GM18520 (cell line): ENCODE measurements at regions not wholly inside any gene's neighbourhood (a gene's known extent, or its start where the extent isn't known, plus 50 kb on each side); places are given as distances from the start of the nearest gene placed in this dataset.
"Not testable (repeated sequence)": the region's sequence is repeated elsewhere in the genome, so short reads cannot be mapped to it uniquely, and the experiment has no call there.

Experiments
- ATAC-seq: cut with Tn5 transposase; IDR thresholded peaks from one replicate; pipeline ENCODE4 v1.9.1; 2021; ENCODE audit not compliant: unreplicated experiment

DNA sequence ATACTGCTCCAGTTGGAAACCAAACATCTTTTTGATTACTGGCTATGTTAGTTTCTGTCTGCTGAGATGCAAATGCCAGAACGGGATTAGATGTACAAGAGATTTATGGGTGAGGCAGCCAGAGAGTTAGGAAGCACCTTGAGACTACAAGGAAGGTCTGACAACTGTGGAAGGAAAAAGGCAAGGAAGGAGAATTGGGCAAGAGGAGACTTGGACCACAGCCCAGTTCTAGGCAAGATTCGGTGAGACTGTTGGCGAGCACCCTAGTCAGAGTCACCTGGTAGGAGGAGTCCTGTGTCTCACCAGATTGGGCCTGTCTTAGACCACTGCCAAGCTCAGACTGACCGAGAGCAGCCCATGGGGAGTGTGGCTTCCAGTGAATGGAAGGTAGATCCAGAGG is 91.8 kb upstream of the F13A1 start:
- ATAC-seq, result no peak

DNA sequence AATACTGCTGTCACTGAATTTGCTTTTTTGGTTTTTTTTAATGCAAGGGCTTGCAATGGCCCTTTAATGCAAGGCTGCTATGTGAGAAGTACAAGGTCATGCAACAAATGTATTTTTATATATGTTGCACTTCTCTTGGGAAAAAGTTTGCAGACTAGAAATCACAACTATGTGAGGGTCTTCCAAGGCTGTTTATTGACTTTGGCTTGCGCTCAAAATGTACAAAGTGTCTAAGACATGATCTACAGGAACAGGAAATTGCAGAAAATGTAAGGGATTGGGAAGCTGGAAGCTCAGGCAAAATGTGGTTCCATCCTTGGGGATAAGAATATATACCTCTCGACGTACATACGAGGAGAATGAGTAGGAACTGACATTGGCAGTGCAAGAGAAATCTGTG is 92.2 kb upstream of the F13A1 start:
- no peak for ATAC-seq

DNA sequence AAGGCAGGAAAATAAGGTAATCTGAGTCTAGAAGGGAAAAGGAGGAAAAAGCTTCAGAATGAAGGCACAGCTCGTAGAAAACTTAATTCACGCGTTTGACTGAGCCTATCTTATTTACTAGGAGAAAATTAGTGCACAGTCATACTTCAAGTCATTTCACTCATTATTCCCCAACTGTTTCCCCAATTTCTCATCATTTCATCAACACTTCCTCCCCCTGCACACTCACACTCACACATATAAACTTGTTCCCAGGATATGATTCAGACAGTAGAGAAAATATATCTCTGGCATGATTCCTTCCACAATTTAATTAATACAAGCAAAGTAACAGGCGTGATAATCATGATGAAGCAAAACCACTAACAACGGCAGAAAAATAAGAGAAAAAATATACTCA is 94.5 kb upstream of the F13A1 start:
- ATAC-seq, result no peak

- ATAC-seq, result no peak
Observed at GRCh38 chr6:6417475-6417874, 97.0 kb upstream of the F13A1 start.

GRCh38 chr6:6418421-6418820 is 98.0 kb upstream of the F13A1 start:
- ATAC-seq, result no peak

DNA sequence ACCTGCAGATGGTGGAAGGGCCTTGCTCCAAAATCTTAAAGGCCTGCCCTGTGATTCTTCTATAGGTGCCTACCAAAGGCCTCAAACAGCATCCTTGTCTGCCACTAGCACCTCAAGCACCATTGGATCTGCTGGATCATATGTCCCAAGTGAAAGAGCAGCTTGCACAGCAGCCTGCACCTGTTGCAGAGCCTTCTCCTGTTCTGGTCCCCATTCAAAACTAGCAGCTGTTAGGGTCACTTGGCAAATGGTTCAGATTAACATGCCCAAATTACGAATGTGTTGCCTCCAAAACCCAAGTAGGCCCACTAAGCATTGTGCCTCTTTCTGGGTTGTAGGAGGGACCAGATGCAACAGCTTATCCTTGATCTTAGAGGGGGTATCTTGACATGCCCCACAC is 99.6 kb upstream of the F13A1 start:
- ATAC-seq, result no peak

- ATAC-seq, result no peak
Observed at GRCh38 chr6:6434151-6434550, 113.7 kb upstream of the F13A1 start.

DNA sequence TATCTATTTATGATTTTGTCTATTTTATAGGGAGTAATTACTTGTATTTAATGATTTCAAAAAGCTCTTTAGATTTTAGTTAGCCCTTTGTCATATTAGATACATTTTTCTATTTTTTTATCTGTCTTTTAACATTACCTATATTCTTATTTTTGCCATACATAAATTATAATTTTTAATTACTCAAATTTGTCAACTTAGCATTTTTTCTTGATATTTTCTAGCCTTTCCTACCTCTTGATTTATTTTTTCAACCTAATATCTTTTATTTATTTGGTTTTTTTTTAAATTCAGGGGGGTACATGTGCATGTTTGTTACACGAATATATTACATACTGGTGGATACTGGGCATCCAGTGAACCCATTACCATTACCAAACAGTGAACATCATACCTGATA is 114.3 kb upstream of the F13A1 start:
- ATAC-seq, result no peak

DNA sequence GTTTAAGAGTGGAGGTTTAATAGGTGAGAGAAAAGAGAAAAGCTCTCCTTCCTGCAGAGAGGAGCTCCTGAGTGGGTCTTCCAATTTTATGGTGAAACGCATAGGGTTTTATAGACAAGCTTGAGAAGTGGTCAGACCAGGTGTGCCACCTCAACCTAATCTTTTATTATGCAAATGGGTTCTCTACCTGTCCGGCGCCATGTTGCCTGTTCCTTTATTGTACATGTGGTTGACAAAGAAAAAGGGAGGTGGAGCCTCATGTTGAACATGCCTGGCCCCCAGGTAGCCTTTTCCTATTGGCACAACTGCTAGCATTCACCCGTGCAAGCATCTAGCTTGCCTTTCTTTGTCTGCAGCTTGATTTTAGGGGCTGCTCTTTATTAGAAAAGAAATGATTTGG is 115.9 kb upstream of the F13A1 start:
- ATAC-seq, result no peak

DNA sequence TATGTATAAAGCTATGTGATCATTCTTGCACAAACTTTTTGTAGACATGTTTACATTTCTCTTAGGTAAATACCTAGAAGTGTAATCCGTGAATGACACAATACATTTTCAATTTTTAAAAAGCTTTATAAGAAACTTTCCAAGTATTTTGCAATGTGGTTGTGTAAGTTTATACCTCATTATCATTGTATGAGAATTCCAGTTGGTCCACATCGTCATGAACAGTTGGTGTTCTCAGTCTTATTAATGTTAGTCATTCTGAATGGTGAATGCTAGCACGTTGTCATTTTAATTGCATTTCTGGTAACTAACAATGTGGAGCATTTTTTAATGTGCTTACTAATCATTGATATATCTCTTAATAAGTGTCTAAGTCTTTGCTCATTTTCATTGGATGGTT is 116.5 kb upstream of the F13A1 start:
- ATAC-seq, result no peak

DNA sequence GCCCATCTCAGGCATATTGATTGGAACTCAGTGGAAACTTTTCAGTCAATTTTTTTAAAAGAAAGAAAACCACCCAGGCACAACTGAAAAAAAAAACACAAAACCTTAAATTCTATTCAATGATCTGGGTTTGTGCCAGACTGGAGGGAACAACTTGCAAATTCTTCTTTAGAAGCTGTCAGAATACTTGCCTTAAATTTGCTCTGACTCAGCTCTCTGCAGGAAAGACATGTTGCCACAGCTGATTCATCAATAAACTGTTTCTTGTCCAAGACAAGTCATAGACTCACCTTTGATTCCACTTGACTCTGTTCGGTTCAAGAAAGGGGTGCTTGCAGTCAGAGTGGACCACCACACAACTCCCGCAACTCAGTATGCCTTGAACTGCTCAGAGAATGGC is 117.8 kb upstream of the F13A1 start:
- ATAC-seq, result no peak

DNA sequence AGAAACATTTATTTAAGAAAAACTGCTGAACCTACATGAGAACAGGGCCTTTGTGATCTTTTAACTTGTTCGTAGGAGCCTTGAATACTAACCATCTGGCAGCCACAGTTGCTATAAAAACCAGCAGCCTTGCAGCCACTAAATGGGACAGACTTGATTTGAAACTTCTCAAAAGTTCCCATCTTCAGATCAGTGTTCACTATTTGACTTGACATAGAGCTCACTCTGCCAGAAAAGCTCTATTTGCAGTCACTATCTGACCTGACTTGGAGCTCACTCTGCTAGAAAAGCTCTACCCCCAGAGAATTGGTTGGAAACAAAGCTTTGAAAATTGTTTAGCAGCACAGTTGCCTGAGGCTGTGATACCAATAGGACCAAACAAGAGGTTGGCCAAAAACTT is 119.3 kb upstream of the F13A1 start:
- ATAC-seq, result no peak

- ATAC-seq, result no peak
Observed at GRCh38 chr6:6452002-6452401, 131.5 kb upstream of the F13A1 start.

- ATAC-seq, result no peak
Observed at GRCh38 chr6:6453186-6453585, 132.7 kb upstream of the F13A1 start.

DNA sequence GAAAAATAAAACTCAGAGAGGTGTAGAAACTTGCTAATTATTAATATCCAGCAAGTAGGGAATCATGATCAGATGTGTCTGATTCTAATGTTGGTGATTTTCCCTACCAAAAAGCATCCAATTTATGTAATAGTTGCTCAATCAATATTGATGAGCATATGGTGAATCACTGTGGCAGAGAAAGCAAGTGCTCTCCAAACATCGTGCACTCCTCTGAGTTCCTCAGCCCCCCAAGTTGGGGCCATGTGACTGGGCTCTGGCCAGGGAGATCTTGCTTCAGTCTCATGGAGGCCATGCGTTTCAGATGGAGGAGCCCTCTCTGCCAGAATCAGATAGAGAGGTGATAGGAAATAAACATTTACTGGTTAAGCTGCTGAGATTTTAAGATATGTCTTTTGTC is 133.2 kb upstream of the LY86 start:
- ATAC-seq, result no peak

GRCh38 chr6:6458172-6458571 is 130.3 kb upstream of the LY86 start:
- no peak for ATAC-seq

- not testable (repeated sequence) for ATAC-seq
Observed at GRCh38 chr6:6459963-6460362, 128.6 kb upstream of the LY86 start.

DNA sequence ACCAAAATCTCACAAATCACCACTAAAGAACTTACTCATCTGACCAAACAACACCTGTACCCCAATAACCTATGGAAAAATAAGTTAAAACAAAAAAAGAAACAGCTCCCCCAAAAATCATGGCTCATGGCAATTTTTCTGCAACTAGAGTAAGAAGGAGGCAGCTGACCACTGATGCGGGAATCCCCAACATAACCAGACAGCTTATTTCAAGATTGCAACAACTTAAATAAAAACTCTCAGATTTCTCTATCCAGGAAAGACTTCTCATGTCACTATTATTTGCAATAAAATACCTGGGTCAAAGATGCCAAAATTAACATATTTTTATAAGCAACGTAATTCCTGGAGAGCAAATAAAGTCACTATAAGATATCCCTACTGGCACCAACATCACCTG is 128.1 kb upstream of the LY86 start:
- ATAC-seq, result no peak

- ATAC-seq, result no peak
Observed at GRCh38 chr6:6461138-6461537, 127.4 kb upstream of the LY86 start.

DNA sequence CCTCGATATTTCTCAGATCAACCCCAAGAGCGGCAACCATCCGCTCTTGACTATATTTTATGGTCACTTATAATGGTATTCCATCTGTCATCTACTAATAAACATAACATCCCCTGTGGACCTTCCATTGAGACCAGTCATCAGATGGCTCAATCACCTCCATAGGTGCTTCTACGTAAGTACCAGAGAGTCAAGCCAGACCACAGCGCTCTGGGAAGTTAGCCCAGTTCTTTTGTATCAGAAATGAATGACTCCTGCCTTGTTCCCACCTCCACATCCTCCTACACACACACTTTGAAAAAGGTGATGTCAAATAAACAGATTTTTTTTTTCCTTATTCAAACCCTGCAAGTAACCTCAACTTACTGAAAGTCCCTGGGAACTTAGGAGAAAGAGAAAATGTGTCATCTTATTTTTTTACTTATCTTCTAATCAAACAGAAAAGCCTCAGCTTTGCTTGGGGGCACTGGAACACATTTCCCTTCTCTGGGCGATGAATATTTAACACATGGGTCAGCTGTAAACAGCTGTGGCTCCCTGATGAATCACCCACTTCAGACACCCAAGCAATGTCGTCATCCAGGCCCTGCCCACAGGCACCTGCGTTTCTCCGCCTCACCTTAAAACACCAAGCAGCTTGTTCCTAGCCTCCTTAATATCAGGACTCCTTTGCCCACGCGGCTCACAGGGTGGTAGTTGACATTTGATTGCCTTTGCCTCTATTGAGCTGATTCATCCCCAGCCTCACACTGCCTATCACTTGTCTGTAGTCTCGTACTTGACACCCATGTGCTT is 121.4 kb upstream of the LY86 start:
- no peak for ATAC-seq

DNA sequence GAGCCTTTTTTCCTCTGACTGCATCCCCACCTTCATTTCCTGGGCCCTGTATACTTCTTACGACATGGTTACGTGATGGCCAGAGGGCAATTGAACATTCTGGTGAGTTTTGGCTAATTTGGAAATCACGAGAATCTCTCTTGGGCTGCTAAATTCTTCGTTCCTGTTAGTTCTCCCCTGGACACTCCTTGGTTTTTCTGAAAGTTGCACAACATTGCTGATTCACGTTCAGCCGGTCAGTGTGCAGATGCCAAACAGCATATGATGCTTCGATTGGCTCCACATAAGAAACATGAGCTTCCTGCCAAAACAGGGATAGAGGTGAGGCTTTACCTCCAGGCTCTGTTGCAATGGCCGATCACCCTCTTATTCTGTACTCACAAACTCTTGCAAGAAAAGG is 119.4 kb upstream of the LY86 start:
- ATAC-seq, result no peak

- no peak for ATAC-seq
Observed at GRCh38 chr6:6470123-6470522, 118.4 kb upstream of the LY86 start.

DNA sequence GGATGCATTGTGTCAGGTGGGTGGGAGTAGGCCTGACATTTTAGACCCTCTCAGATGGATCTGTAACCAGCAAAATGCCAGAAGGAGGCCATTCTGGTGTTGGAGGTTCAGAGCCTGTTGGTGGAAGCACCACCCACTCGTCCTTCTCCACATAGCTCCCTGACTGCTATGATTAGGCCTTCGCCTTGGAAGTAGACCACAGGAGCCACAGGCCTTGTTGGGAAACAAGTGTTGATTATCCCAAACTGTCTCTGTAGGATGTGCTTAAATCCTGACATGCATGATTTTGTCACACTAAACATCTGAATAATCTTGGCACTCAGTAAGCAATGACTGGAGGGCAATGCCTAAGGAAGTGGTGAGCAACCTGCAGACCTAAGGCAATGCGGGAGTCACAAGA is 117.2 kb upstream of the LY86 start:
- no peak for ATAC-seq
